ENCODE measurements at regions not wholly inside any gene's neighbourhood (a gene's known extent, or its start where the extent isn't known, plus 50 kb on each side); places are given as distances from the start of the nearest gene placed in this dataset.

DNA sequence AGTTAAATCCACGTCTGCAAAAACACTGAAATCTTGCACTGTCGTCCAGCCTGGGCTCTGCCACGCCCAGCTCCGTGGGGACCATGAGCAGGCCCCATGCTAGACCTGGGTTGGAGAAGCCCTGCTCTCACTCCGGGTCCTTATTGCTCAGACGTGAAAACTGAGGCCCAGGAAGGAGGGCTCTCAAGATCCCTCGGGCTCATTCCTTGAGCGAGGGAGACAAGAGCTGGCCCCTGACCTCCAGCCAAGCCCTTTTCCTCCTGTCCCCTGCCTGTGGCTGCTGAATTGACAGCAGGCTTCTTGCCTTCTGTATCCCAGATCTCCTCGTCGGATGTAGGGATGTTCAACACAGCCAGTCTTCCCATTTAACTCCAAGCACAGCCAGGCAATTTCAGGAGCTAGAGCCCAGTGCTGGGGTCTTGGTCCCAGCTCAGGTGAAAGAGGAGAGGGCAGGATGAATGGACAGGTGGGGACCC is 109.5 kb downstream of the CPZ start:
- intact Hi-C loops (cut with DNase I, micrococcal nuclease) = no loop called here
- H3K9me3 Mint-ChIP-seq (ENCODE audit: low read depth) = no peaks in the 10 kb centered on the region
- POLR2A ChIA-PET = no interaction called here
- H3K4me3 Mint-ChIP-seq = no peak overlapping the region
- CTCF ChIA-PET = interaction anchor here (0.5 to 1.0 kb wide), 2 partner anchors 14 to 182 kb away, joined by 3 to 4 read pairs; no protein-coding TSS in a partner anchor
- no peak for ATAC-seq
- no peaks in the 10 kb centered on the region for H3K27me3 Mint-ChIP-seq
- DNase-seq = no peak
- no peaks in the 10 kb centered on the region for H3K4me1 Mint-ChIP-seq
- no peak overlapping the region for H3K27ac Mint-ChIP-seq
- no peaks in the 10 kb centered on the region for H3K36me3 Mint-ChIP-seq (ENCODE audit: low read depth)

DNA sequence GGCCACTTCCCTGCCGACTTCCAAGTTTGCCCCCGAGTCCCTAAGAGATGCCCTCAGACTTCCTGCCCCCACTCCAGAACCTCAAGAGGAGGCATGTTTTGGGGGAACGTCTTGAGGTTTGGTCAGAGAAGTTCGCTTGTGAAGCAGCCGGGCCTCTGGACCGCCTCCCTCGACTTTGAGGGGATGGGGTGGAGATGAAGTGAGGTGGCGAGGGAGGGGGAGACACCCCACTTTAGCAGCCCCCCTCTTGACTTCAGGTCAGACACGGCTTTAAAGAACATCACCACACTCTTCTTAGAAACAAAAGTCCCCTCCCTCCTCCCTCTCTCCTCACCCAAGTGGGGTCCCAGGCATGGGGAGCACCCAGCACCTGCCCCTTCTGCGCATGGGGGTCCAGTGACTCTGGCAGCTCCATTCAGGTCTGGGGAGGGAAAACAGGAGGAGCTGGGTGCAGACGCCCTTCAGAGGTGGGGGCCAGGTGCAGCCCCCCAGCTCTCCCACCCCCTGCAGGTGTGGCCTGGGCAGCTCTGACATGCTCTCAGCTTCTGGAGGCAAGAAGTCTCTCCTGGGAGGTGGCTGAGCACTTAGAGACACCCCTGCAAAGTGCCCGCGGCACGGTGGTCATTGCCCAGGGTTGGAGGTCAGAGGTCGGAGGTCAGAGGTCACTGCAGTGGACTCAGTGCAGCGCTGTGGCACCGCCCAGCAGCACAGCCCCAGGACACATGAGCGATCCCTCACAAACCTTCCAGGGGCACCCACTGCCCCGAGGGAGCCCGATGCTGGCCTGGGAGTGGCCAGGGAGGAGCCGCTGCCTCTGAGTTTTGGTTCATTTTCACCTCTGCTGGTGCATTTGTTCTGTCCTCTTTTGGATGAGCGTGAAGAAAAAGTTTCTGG is 108.8 kb downstream of the CPZ start:
- no peaks in the 10 kb centered on the region for H3K27me3 Mint-ChIP-seq
- ATAC-seq (no peak), DNase-seq (no peak)
- H3K9me3 Mint-ChIP-seq (ENCODE audit: low read depth) = no peaks in the 10 kb centered on the region
- no peaks in the 10 kb centered on the region for H3K4me1 Mint-ChIP-seq
- intact Hi-C loops (cut with DNase I, micrococcal nuclease) = no loop called here
- ChIA-PET POLR2A (no interaction called here), CTCF (interaction anchor here (0.5 to 1.0 kb wide), 3 partner anchors 8 to 182 kb away, joined by 3 to 4 read pairs (median 3); no protein-coding TSS in a partner anchor)
- no peak overlapping the region for H3K4me3 Mint-ChIP-seq
- no peak overlapping the region for H3K27ac Mint-ChIP-seq
- H3K36me3 Mint-ChIP-seq (ENCODE audit: low read depth) = no peaks in the 10 kb centered on the region

DNA sequence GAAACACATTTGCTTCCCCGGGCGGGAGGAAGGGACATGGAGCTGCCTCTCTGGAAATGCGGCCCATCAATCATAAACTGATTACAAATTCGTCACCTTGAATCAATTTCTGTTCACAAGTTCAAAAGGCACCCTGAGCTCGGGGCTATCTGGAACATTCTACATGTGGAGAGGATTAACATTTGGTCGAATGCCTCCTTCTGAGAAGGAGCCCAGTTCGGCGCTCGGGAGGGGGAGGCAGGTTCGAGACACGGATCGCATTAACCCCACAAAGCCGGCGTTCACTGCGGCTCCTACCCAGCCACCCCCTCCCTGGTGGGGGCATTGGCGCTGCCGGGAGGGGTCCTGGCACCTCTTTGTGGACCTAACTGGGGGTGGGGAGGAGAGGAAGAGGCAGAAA is 108.0 kb downstream of the CPZ start:
- DNase-seq = no peak
- Mint-ChIP-seq H3K36me3 (ENCODE audit: low read depth) (no peaks in the 10 kb centered on the region), H3K9me3 (ENCODE audit: low read depth) (no peaks in the 10 kb centered on the region), H3K27me3 (no peaks in the 10 kb centered on the region), H3K4me3 (no peak overlapping the region), H3K4me1 (no peaks in the 10 kb centered on the region), H3K27ac (no peak overlapping the region)
- ATAC-seq = no peak
- intact Hi-C loops (cut with DNase I, micrococcal nuclease) = no loop called here
- ChIA-PET POLR2A (no interaction called here), CTCF (interaction anchor here (0.6 kb wide), 1 partner anchor 9 kb away, joined by 3 read pairs; no protein-coding TSS in a partner anchor)

DNA sequence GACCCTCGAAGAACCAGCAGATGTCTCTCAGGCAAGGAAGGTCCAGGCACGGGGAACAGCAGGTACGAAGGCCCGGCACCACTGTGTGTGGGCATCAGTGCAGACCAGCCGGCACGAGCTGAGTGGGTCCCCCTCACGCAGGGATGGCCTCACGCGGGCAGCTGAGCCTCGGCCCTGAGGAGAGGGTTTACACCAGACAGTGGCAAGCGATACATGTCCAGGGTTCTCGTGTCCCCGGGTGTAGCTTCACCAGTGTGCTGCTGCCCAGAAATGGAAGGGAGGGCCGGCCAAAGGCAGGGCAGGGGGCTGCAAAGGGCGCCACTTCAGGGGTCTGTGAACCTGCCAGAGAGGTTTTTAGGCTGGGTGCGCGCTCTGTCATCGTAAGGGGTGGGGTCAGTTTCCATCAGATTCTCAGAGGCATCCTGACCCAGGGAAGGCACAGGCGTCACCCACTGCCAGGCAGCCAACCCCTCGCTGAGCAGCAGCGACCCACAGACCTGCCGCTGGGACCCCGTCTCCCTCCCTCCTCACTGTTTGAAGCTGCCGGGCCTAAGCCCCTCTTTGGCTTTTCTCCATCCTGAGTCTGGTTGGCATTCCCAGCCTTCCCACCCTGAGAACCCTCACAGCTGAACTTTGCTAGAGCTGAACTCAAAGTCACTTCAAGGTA is 107.0 kb downstream of the CPZ start:
- no peaks in the 10 kb centered on the region for H3K36me3 Mint-ChIP-seq (ENCODE audit: low read depth)
- H3K27me3 Mint-ChIP-seq = peaks cover 3% of the 10 kb centered on the region
- intact Hi-C loops (cut with DNase I, micrococcal nuclease) = no loop called here
- no peaks in the 10 kb centered on the region for H3K4me1 Mint-ChIP-seq
- CTCF ChIA-PET = no interaction called here
- no peak for ATAC-seq
- no peak for DNase-seq
- H3K27ac Mint-ChIP-seq = no peak overlapping the region
- POLR2A ChIA-PET = no interaction called here
- no peak overlapping the region for H3K4me3 Mint-ChIP-seq
- H3K9me3 Mint-ChIP-seq (ENCODE audit: low read depth) = no peaks in the 10 kb centered on the region

DNA sequence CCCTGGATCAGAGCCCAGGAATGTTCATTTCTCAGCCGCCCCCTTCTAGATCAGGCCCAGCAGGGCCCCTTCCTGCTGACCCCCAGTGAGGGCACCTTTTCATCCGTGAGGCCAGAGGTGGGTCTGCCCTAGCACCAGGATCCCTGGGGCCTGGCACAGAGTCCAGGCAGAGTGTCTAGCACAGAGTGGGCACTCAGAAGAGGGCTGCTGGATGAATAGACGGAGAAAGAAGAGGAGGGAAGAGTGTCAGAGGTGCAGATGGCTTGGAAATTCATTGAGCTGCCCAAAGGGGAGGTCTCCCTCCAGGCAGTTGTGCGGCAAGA is 106.5 kb downstream of the CPZ start:
- H3K27ac Mint-ChIP-seq = no peak overlapping the region
- no peak for DNase-seq
- no peak for ATAC-seq
- no peaks in the 10 kb centered on the region for H3K36me3 Mint-ChIP-seq (ENCODE audit: low read depth)
- H3K9me3 Mint-ChIP-seq (ENCODE audit: low read depth) = no peaks in the 10 kb centered on the region
- no peak overlapping the region for H3K4me3 Mint-ChIP-seq
- peaks cover 3% of the 10 kb centered on the region for H3K27me3 Mint-ChIP-seq
- ChIA-PET POLR2A (no interaction called here), CTCF (no interaction called here)
- intact Hi-C loops (cut with DNase I, micrococcal nuclease) = no loop called here
- no peaks in the 10 kb centered on the region for H3K4me1 Mint-ChIP-seq

DNA sequence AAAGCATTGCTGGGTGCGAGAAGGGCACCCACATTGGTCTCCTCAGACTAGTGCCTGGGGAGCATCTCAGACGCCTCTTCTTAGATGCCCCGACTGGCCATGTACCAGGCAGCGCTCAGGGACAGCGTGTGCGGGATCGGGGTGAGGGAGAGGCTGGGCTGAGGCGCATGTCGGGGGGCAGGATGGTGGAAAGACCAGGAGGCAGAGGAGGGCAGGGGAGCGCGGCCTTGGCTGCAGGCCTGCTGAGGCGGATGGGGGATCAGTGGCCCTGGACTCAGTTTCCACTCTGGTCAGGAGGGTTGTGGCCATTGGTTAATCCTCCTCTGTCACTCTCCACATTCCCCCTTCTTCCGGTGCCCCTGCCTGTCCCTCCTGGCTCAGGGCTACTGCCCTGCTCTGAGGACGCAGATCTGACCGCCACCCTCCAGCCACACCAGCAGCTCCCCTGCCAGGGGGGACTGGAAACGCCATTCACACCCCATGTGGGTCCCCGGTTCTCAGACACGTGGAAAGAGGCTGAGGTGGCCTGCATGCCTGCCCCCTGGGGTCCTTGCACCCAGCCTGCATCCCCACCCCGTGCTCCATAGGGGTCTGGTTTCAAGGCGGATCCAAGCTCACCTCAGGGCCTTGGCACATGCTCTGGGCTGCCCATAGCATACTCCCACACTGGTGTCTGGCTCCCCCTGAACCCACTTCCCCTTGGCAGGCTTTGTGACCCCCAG is 105.9 kb downstream of the CPZ start:
- intact Hi-C loops (cut with DNase I, micrococcal nuclease) = no loop called here
- Mint-ChIP-seq H3K4me1 (no peaks in the 10 kb centered on the region), H3K4me3 (no peak overlapping the region), H3K36me3 (ENCODE audit: low read depth) (no peaks in the 10 kb centered on the region), H3K27me3 (peaks cover 3% of the 10 kb centered on the region), H3K9me3 (ENCODE audit: low read depth) (no peaks in the 10 kb centered on the region), H3K27ac (no peak overlapping the region)
- POLR2A ChIA-PET = no interaction called here
- no peak for DNase-seq
- CTCF ChIA-PET = no interaction called here
- ATAC-seq = no peak

DNA sequence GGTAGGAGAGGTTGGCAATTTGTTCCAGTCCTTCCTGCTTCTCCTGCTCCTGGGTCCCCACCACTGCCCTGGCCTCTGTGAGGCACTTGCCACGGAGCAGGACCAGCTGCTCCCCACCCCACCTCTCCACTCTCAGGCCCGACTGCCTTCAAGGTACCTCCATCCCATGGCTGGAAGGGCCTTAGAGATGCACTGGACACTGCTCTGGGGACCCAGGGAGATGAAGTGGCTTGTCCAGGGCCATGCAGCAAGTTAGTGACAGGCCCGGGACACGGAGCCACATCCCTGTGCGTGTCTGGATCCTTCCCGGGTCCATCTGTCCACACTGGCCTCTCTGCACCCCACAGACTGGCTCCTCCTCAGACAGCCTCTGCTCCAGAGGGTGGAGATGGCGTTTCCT is 105.3 kb downstream of the CPZ start:
- Mint-ChIP-seq H3K4me1 (no peaks in the 10 kb centered on the region), H3K27me3 (peaks cover 3% of the 10 kb centered on the region), H3K4me3 (no peak overlapping the region), H3K27ac (no peak overlapping the region), H3K36me3 (ENCODE audit: low read depth) (no peaks in the 10 kb centered on the region), H3K9me3 (ENCODE audit: low read depth) (no peaks in the 10 kb centered on the region)
- CTCF ChIA-PET = no interaction called here
- no peak for ATAC-seq
- intact Hi-C loops (cut with DNase I, micrococcal nuclease) = no loop called here
- POLR2A ChIA-PET = no interaction called here
- DNase-seq = no peak

DNA sequence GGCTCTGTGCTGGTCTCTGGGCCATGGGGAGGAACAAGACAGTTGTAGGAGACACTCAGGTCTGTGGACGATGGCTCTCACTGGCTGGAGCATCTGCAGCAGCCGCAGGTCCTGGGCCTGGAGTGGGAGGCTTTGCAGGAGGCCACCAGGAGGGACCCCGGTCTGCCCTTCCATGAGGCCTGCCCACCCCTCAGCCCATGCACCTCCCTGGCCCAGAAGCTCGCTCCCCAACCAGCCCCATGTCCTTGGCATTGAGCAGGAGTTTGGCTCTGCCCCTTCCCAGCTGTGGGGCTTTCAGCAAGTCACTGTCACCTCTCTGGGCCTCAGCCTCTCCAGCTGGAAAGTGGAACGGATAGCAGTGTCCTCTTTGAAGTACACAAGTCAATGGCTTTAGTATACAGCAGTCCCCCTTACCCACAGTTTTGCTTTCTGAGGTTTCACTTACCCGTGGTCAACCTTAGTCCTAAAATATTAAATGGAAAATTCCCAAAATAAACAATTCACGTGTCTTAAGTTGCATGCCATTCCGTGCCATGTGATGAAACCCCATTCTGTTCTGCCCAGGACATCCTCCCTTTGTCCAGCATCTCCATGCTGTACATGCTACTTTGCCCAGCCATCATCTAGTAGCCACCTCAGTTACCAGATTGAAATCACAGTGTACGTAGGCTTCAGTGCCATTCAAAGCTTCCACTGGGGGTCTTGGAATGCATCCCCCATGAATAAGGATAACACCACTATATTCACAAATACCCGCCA is 104.0 kb downstream of the CPZ start:
- H3K9me3 Mint-ChIP-seq (ENCODE audit: low read depth) = no peaks in the 10 kb centered on the region
- H3K27me3 Mint-ChIP-seq = peaks cover 3% of the 10 kb centered on the region
- DNase-seq = no peak
- H3K27ac Mint-ChIP-seq = no peak overlapping the region
- CTCF ChIA-PET = no interaction called here
- H3K4me3 Mint-ChIP-seq = no peak overlapping the region
- ATAC-seq = no peak
- intact Hi-C loops (cut with DNase I, micrococcal nuclease) = no loop called here
- no peaks in the 10 kb centered on the region for H3K4me1 Mint-ChIP-seq
- POLR2A ChIA-PET = no interaction called here
- H3K36me3 Mint-ChIP-seq (ENCODE audit: low read depth) = no peaks in the 10 kb centered on the region

DNA sequence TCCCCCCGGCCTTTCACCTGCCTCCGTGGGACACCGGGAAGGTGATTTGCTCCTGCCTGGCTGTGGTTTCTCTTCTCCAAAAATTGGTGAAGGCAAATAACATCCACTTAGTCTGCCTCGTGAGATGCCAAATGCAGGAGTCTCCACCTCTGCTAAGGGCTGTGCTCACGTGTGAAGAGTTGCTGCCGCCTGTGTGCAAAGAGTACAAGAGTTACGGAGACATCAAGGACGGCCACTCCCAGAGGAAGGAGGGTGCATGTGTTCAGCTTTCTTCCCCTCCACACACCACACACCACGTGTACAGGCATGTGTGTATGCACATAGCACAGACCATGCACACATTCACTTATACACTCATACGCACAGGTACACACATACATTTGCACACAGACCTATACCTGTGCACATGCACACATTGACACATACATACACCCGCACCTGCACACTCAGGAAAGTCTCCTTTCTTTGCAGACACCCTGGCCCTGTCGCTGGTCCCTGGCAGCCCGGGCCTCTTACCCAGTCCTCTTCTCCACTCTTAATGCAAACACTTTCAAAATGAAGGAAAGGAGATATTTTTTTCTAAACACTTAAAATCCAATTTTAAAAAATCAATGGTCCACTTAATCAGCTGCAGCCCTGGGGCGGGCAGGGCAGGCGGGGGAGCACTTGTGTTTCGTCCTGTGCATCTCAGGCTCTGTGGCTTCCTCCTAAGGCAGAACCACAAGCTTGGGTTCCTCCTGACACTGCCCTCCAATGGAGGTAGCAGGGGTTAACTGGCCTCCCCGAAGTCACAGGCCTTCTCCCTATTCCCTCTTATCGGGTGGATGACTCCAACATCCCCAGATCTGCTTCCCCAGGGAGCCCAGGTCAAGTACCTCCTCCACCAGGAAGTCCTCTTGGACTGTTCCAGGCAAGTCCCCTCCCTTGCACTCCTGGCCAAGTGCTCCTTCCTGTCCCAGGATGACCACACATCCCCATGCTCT is 103.0 kb downstream of the CPZ start:
- Mint-ChIP-seq H3K9me3 (ENCODE audit: low read depth) (no peaks in the 10 kb centered on the region), H3K4me1 (no peaks in the 10 kb centered on the region), H3K27ac (no peak overlapping the region), H3K4me3 (no peak overlapping the region), H3K27me3 (peaks cover 3% of the 10 kb centered on the region), H3K36me3 (ENCODE audit: low read depth) (no peaks in the 10 kb centered on the region)
- intact Hi-C loops (cut with DNase I, micrococcal nuclease) = no loop called here
- CTCF ChIA-PET = no interaction called here
- DNase-seq (no peak), ATAC-seq (no peak)
- POLR2A ChIA-PET = no interaction called here

DNA sequence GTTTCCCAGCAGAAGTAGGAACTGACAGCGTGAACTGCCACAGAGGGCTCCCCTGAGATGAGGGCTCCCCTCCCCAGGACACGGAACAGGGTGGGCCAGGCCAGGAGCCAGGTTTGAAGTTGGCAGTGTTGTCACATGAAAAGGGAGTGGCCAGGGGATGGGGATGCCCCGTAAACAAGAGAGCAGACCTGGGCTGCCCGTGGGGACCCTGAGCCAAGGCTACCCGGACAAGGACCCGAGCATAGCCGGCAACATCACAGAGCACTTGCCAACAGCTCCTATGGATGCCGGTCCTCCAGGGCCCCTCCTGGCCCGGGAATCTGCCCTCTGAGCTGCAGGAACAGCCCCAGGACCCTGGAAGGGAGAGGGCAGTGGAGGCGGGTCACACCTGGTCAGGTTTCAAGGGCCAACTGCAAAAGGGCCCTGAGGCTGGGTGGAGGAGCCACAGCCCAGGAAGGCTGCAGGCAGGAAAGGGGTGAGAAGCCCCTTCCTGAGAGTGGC is 102.1 kb downstream of the CPZ start:
- H3K27me3 Mint-ChIP-seq = peaks cover 3% of the 10 kb centered on the region
- intact Hi-C loops (cut with DNase I, micrococcal nuclease) = no loop called here
- no peaks in the 10 kb centered on the region for H3K36me3 Mint-ChIP-seq (ENCODE audit: low read depth)
- DNase-seq (no peak), ATAC-seq (no peak)
- no peak overlapping the region for H3K4me3 Mint-ChIP-seq
- no peak overlapping the region for H3K27ac Mint-ChIP-seq
- ChIA-PET CTCF (interaction anchor here (0.7 kb wide), 1 partner anchor 11 kb away, joined by 3 read pairs; no protein-coding TSS in a partner anchor), POLR2A (no interaction called here)
- no peaks in the 10 kb centered on the region for H3K9me3 Mint-ChIP-seq (ENCODE audit: low read depth)
- H3K4me1 Mint-ChIP-seq = no peaks in the 10 kb centered on the region
